ENCODE measurements at regions not wholly inside any gene's neighbourhood (a gene's known extent, or its start where the extent isn't known, plus 50 kb on each side); places are given as distances from the start of the nearest gene placed in this dataset.
A peak's percentile ranks its signal among the peaks of the same experiment; 100 is the strongest.
"Not testable (repeated sequence)": the region's sequence is repeated elsewhere in the genome, so short reads cannot be mapped to it uniquely, and the experiment has no call there.

GRCh38 chr2:64276417-64277095 lies 132.3 kb upstream of the PELI1 start:
- TF ChIP-seq CTCF (IDR thresholded peaks at IDR 0.05), result no peak

GRCh38 chr2:64277101-64277849 lies 133.1 kb upstream of the PELI1 start:
- no peak for TF ChIP-seq CTCF (IDR thresholded peaks at IDR 0.05)
- peak overlapping the region in 1 of 2 donors; percentile 17 for H3K27ac ChIP-seq
- DNase-seq (ENCODE audit: low spot score), result no peak
- H3K27me3 ChIP-seq (replicated peaks; ENCODE audit: insufficient read depth), result no peaks in the 10 kb centered on the region
- no peaks in the 10 kb centered on the region for H3K9me3 ChIP-seq
- no peak for ATAC-seq (ENCODE audit: insufficient number of reproducible peaks, low FRiP score, low read depth)
- H3K36me3 ChIP-seq, result no peaks in the 10 kb centered on the region
- H3K4me3 ChIP-seq, result no peak overlapping the region
- peaks cover 0 to 11% of the 10 kb centered on the region in 2 donors for H3K4me1 ChIP-seq (ENCODE audit: control insufficient read depth in 1 of 2, low read depth in 2 of 2)

More at GRCh38 chr2:64276417-64277095, 132.3 kb upstream of the PELI1 start:
- peaks cover 0 to 11% of the 10 kb centered on the region in 2 donors for H3K4me1 ChIP-seq (ENCODE audit: control insufficient read depth in 1 of 2, low read depth in 2 of 2)
- ATAC-seq (ENCODE audit: insufficient number of reproducible peaks, low FRiP score, low read depth), result no peak
- H3K36me3 ChIP-seq, result no peaks in the 10 kb centered on the region
- no peak for DNase-seq (ENCODE audit: low spot score)
- no peaks in the 10 kb centered on the region for H3K27me3 ChIP-seq (replicated peaks; ENCODE audit: insufficient read depth)
- no peak overlapping the region for H3K4me3 ChIP-seq
- H3K27ac ChIP-seq, result peak overlapping the region in 1 of 2 donors; percentile 17
- H3K9me3 ChIP-seq, result no peaks in the 10 kb centered on the region

GRCh38 chr2:64280812-64281211 lies 136.6 kb upstream of the PELI1 start:
- H3K36me3 ChIP-seq; DNase-seq (ENCODE audit: low spot score); H3K4me1 ChIP-seq (ENCODE audit: control insufficient read depth in 1 of 2, low read depth in 2 of 2); H3K27me3 ChIP-seq (replicated peaks; ENCODE audit: insufficient read depth); H3K9me3 ChIP-seq; H3K27ac ChIP-seq; ATAC-seq (ENCODE audit: insufficient number of reproducible peaks, low FRiP score, low read depth); H3K4me3 ChIP-seq: not testable (repeated sequence)

- Histone ChIP-seq H3K9me3 (no peaks in the 10 kb centered on the region), H3K27me3 (replicated peaks; ENCODE audit: insufficient read depth) (no peaks in the 10 kb centered on the region), H3K4me3 (no peak overlapping the region), H3K4me1 (ENCODE audit: control insufficient read depth in 1 of 2, low read depth in 2 of 2) (peaks cover 8 to 9% of the 10 kb centered on the region in 2 donors), H3K36me3 (no peaks in the 10 kb centered on the region), H3K27ac (no peak overlapping the region)
- no peak for TF ChIP-seq CTCF (IDR thresholded peaks at IDR 0.05)
- ATAC-seq (ENCODE audit: insufficient number of reproducible peaks, low FRiP score, low read depth), result no peak
- DNase-seq (ENCODE audit: low spot score), result no peak
Measured at GRCh38 chr2:64283006-64283570, 138.9 kb upstream of the PELI1 start.

- no peak overlapping the region for H3K4me3 ChIP-seq
- no peaks in the 10 kb centered on the region for H3K27me3 ChIP-seq (replicated peaks; ENCODE audit: insufficient read depth)
- ATAC-seq (ENCODE audit: insufficient number of reproducible peaks, low FRiP score, low read depth) (no peak), DNase-seq (ENCODE audit: low spot score) (no peak)
- TF ChIP-seq CTCF (IDR thresholded peaks at IDR 0.05), result no peak
- peaks cover 8 to 16% of the 10 kb centered on the region in 2 donors for H3K4me1 ChIP-seq (ENCODE audit: control insufficient read depth in 1 of 2, low read depth in 2 of 2)
- no peaks in the 10 kb centered on the region for H3K9me3 ChIP-seq
- no peaks in the 10 kb centered on the region for H3K36me3 ChIP-seq
- H3K27ac ChIP-seq, result no peak overlapping the region
Measured at GRCh38 chr2:64283641-64284361, 139.6 kb upstream of the PELI1 start.
